Suprapubic skin (tissue), 4 donors: ENCODE measurements at regions not wholly inside any gene's neighbourhood (a gene's known extent, or its start where the extent isn't known, plus 50 kb on each side); places are given as distances from the start of the nearest gene placed in this dataset.

Experiments
- DNase-seq, 2 donors: peaks; one replicate each; pipeline ENCODE4 v3.0.0-alpha.2; 2019; ENCODE audit warnings: low spot score in 2 of 2
- H3K27ac ChIP-seq: fragments of 200-600 bp; sonication (generic); one replicate; pipeline ENCODE4 v1.5.1; 2019
- H3K27me3 ChIP-seq: fragments of 200-600 bp; sonication (generic); one replicate; pipeline ENCODE4 v1.5.1; 2019
- H3K36me3 ChIP-seq: fragments of 200-600 bp; sonication (generic); one replicate; pipeline ENCODE4 v1.5.1; 2019
- H3K4me1 ChIP-seq: fragments of 200-600 bp; sonication (generic); one replicate; pipeline ENCODE4 v1.5.1; 2019
- H3K4me3 ChIP-seq: fragments of 200-600 bp; sonication (generic); one replicate; pipeline ENCODE4 v1.5.1; 2019; ENCODE audit warnings: mild to moderate bottlenecking
- H3K9me3 ChIP-seq: fragments of 200-600 bp; sonication (generic); one replicate; pipeline ENCODE4 v1.5.1; 2019
- CTCF ChIP-seq, 2 donors: fragments of 200-600 bp in 1 of 2; fragments of 450-650 bp in 1 of 2; sonication (generic) in 1 of 2; IDR thresholded peaks; one replicate each; pipeline ENCODE4 v1.5.1; 2016 to 2019; ENCODE audit warnings: antibody characterized with exemption in 2 of 2, mild to moderate bottlenecking in 1 of 2, moderate library complexity in 1 of 2
- EP300 ChIP-seq: sonication (generic); formaldehyde crosslinking; IDR thresholded peaks from one replicate; pipeline ENCODE4 v1.6.1; 2017; ENCODE audit warnings: antibody characterized with exemption
- POLR2A ChIP-seq, 2 donors: fragments of 450-650 bp; IDR thresholded peaks; one replicate each; pipeline ENCODE4 v1.6.1; 2017; ENCODE audit warnings: antibody characterized with exemption in 2 of 2, mild to moderate bottlenecking in 2 of 2, moderate library complexity in 2 of 2
- POLR2AphosphoS5 ChIP-seq, 3 donors: sonication (generic); formaldehyde crosslinking; IDR thresholded peaks; one replicate each; pipeline ENCODE4 v1.6.1; 2017; ENCODE audit warnings: antibody characterized with exemption in 3 of 3
- WGBS: methylation state at CpG from one replicate; pipeline ENCODE4 v1.1.5; 2018; 5-methylcytosine and 5-hydroxymethylcytosine counted together

DNA sequence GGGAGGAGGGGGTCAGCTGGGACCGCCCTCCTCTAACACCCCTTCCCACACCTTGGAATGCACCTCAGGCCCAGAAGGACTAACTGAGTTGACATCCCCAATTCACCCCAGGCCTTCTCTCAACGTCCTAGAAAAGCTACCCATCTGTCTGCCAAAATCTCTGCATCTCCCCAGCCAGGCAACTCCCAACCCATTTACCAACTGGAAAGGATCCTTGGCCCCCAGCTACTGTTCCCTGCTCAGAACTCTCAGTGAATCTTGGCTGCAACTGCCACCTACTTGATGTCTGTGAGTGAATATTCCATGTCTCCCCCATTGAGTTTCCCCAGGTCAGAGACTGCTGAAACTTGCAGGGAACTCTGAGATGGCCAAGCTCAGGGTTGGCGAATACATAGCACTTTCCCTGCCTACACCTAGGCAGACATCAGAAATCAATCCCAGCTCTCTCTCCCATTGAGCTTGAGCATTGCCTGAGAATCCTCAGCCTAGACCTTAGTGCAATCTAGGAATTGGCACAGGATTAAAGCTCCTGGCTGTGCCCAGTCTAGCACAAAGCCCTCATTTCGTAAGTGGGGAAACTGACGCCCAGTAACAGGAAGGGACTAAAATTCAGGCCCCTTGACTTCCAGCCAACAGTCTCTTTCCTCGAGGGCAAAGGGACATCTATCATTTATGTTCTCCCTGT is 71.9 kb upstream of the NCOR2 start:
- Histone ChIP-seq H3K9me3 (no peaks in the 10 kb centered on the region), H3K4me1 (peaks cover 17% of the 10 kb centered on the region), H3K36me3 (no peaks in the 10 kb centered on the region), H3K4me3 (no peak overlapping the region), H3K27me3 (no peaks in the 10 kb centered on the region), H3K27ac (no peak overlapping the region)
- no peak for DNase-seq
- TF ChIP-seq CTCF (IDR thresholded peaks at IDR 0.05): no peak
- TF ChIP-seq EP300: no peak
- TF ChIP-seq POLR2AphosphoS5 (IDR thresholded peaks at IDR 0.05): no peak
- no peak for TF ChIP-seq POLR2A (IDR thresholded peaks at IDR 0.05)
- 43% methylated on average over 6 of the region's 6 CpGs for WGBS

DNA sequence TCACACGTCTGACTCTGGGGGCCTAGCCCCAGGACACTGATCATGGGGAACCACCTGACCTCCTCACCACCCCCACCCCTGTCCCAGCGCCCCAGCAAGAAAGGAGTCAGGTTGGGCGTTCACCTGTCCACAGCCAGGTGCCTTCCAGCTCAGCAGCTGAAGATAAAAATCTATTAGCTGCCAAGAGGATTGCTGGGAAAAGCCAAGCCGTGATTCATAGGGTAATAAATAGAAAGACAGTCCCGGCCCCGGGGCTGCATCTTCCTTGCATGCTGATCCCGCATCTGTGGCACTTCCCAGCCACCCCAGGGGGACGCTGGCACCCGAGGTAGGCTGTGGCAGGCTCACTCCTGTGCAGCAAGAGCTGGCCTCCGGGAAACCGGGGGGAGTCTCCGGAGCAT is 70.2 kb upstream of the NCOR2 start:
- H3K36me3 ChIP-seq: no peaks in the 10 kb centered on the region
- H3K4me1 ChIP-seq: peaks cover 25% of the 10 kb centered on the region
- H3K27ac ChIP-seq: peak overlapping the region; percentile 25
- TF ChIP-seq CTCF (IDR thresholded peaks at IDR 0.05): no peak
- TF ChIP-seq EP300: no peak
- TF ChIP-seq POLR2A (IDR thresholded peaks at IDR 0.05): no peak
- TF ChIP-seq POLR2AphosphoS5 (IDR thresholded peaks at IDR 0.05): no peak
- no peaks in the 10 kb centered on the region for H3K9me3 ChIP-seq
- H3K4me3 ChIP-seq: no peak overlapping the region
- H3K27me3 ChIP-seq: no peaks in the 10 kb centered on the region
- no peak for DNase-seq
- 43% methylated on average over 12 of the region's 12 CpGs for WGBS

GRCh38 chr12:124637163-124637562 is 69.8 kb upstream of the NCOR2 start:
- Histone ChIP-seq H3K27me3 (no peaks in the 10 kb centered on the region), H3K4me3 (no peak overlapping the region), H3K4me1 (peaks cover 29% of the 10 kb centered on the region), H3K27ac (peak overlapping the region; percentile 25), H3K9me3 (no peaks in the 10 kb centered on the region), H3K36me3 (no peaks in the 10 kb centered on the region)
- no peak for DNase-seq
- WGBS: 27% methylated on average over 4 of the region's 4 CpGs
- TF ChIP-seq POLR2AphosphoS5 (IDR thresholded peaks at IDR 0.05) (no peak), EP300 (no peak), CTCF (IDR thresholded peaks at IDR 0.05) (no peak), POLR2A (IDR thresholded peaks at IDR 0.05) (no peak)

GRCh38 chr12:124636138-124636978 is 68.9 kb upstream of the NCOR2 start:
- no peaks in the 10 kb centered on the region for H3K36me3 ChIP-seq
- TF ChIP-seq CTCF (IDR thresholded peaks at IDR 0.05): no peak
- no peak for TF ChIP-seq EP300
- no peak for TF ChIP-seq POLR2AphosphoS5 (IDR thresholded peaks at IDR 0.05)
- TF ChIP-seq POLR2A (IDR thresholded peaks at IDR 0.05): no peak
- DNase-seq: no peak
- H3K9me3 ChIP-seq: no peaks in the 10 kb centered on the region
- peaks cover 37% of the 10 kb centered on the region for H3K4me1 ChIP-seq
- WGBS: 21% methylated on average over 10 of the region's 10 CpGs
- no peak overlapping the region for H3K27ac ChIP-seq
- no peak overlapping the region for H3K4me3 ChIP-seq
- no peaks in the 10 kb centered on the region for H3K27me3 ChIP-seq

GRCh38 chr12:124635316-124635715 is 67.9 kb upstream of the NCOR2 start:
- no peak for DNase-seq
- Histone ChIP-seq H3K36me3 (no peaks in the 10 kb centered on the region), H3K4me1 (peaks cover 34% of the 10 kb centered on the region), H3K9me3 (no peaks in the 10 kb centered on the region), H3K4me3 (no peak overlapping the region), H3K27me3 (no peaks in the 10 kb centered on the region), H3K27ac (no peak overlapping the region)
- TF ChIP-seq EP300 (no peak), POLR2A (IDR thresholded peaks at IDR 0.05) (no peak), POLR2AphosphoS5 (IDR thresholded peaks at IDR 0.05) (no peak), CTCF (IDR thresholded peaks at IDR 0.05) (no peak)
- 93% methylated on average over 7 of the region's 7 CpGs for WGBS
